DND-41 (cell line): ENCODE measurements at regions not wholly inside any gene's neighbourhood (a gene's known extent, or its start where the extent isn't known, plus 50 kb on each side); places are given as distances from the start of the nearest gene placed in this dataset.

Experiments
- CTCF ChIP-seq: IDR thresholded peaks from 2 replicates; pipeline ENCODE4 v1.5.1; 2012; ENCODE audit warnings: borderline replicate concordance, low read length, moderate library complexity, mild to moderate bottlenecking; ENCODE audit not compliant: poor library complexity, severe bottlenecking; ENCODE audit errors: extremely low read depth
- EZH2 ChIP-seq: IDR thresholded peaks from 3 replicates; pipeline ENCODE4 v1.6.1; 2012; ENCODE audit warnings: borderline replicate concordance, low read depth, mild to moderate bottlenecking, moderate library complexity, low read length, inconsistent platforms; ENCODE audit not compliant: severe bottlenecking

DNA sequence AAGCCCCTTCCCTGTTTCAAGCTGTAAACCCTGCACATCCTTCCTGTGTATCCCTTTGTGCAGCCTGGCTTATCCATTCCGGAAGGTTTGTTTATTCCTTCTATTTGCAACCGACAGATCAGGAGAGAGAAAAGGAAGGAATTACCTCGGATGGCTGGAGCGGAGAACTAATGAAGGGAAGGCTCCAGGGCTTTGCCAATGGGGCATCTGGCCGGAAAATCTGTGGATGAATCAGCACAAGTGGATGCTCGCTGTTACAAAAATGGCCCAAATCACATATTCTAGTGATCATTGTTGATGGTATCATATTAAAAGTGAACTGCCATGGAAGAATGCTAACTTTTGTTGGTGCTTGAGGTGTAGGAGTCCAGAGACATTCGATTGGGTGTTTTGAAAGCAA lies 97.1 kb downstream of the AQP4 start:
- TF ChIP-seq CTCF (no peak), EZH2 (no peak)
